Breast epithelium (tissue), 3 donors: ENCODE measurements at regions not wholly inside any gene's neighbourhood (a gene's known extent, or its start where the extent isn't known, plus 50 kb on each side); places are given as distances from the start of the nearest gene placed in this dataset.

Source experiments
- POLR2A ChIP-seq: fragments of 450-650 bp; IDR thresholded peaks from one replicate; pipeline ENCODE4 v1.6.1; 2016; ENCODE audit warnings: antibody characterized with exemption, mild to moderate bottlenecking, moderate library complexity
- POLR2AphosphoS5 ChIP-seq, 3 donors: sonication (generic); formaldehyde crosslinking; IDR thresholded peaks; one replicate each; pipeline ENCODE4 v1.6.1; 2017; ENCODE audit warnings: antibody characterized with exemption in 3 of 3
- TF ChIP-seq, protein P1 (sequence below), 3 donors: fragments of 450-650 bp; IDR thresholded peaks; one replicate each; pipeline ENCODE4 v1.5.1; 2016 to 2017; ENCODE audit warnings: antibody characterized with exemption in 3 of 3, mild to moderate bottlenecking in 3 of 3, moderate library complexity in 3 of 3

DNA sequence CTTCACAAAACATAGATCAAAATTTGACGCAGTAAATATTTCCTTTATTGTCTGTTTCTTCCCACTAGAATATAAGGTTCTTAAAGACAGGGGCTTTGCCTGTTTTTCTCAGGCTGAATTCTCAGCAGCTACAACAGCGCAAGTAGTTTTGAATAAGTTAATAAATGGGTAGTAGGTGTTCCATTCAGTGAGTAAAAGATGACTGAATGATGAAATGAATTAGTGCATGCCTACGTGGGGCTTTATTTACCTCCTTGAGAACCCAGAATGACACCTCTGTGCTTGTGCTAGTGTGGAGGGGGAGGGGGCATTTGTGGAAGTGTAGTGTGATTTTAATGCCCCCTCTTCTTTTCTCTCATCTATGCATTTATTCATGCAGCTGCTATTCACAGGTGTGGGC lies 278.9 kb downstream of the FBXW7 start:
- TF ChIP-seq POLR2AphosphoS5 (IDR thresholded peaks at IDR 0.05), result no peak
- TF ChIP-seq POLR2A, result no peak
- TF ChIP-seq, protein P1, sequence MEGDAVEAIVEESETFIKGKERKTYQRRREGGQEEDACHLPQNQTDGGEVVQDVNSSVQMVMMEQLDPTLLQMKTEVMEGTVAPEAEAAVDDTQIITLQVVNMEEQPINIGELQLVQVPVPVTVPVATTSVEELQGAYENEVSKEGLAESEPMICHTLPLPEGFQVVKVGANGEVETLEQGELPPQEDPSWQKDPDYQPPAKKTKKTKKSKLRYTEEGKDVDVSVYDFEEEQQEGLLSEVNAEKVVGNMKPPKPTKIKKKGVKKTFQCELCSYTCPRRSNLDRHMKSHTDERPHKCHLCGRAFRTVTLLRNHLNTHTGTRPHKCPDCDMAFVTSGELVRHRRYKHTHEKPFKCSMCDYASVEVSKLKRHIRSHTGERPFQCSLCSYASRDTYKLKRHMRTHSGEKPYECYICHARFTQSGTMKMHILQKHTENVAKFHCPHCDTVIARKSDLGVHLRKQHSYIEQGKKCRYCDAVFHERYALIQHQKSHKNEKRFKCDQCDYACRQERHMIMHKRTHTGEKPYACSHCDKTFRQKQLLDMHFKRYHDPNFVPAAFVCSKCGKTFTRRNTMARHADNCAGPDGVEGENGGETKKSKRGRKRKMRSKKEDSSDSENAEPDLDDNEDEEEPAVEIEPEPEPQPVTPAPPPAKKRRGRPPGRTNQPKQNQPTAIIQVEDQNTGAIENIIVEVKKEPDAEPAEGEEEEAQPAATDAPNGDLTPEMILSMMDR (IDR thresholded peaks at IDR 0.05), result no peak
